T-helper 2 cell treated with Interferon-gamma antibody and Interleukin-4, amounts not matched to agents 5 μg/mL and 100 μg/mL, for 36 hours (primary cell): ENCODE measurements at regions not wholly inside any gene's neighbourhood (a gene's known extent, or its start where the extent isn't known, plus 50 kb on each side); places are given as distances from the start of the nearest gene placed in this dataset.

Source experiments
- DNase-seq: peaks from one replicate; pipeline ENCODE4 v3.0.0; 2021; ENCODE audit warnings: low spot score
- H3K27ac Mint-ChIP-seq: one replicate; pipeline ENCODE4 v1.8.0; 2021; ENCODE audit warnings: mild to moderate bottlenecking, mixed read lengths
- H3K27me3 Mint-ChIP-seq: one replicate; pipeline ENCODE4 v1.8.0; 2021; ENCODE audit warnings: low read depth, mixed read lengths
- H3K36me3 Mint-ChIP-seq: one replicate; pipeline ENCODE4 v1.8.0; 2021; ENCODE audit warnings: low read depth, mixed read lengths
- H3K4me1 Mint-ChIP-seq: one replicate; pipeline ENCODE4 v1.8.0; 2021; ENCODE audit warnings: low read depth, mixed read lengths
- H3K4me3 Mint-ChIP-seq: one replicate; pipeline ENCODE4 v1.8.0; 2022; ENCODE audit warnings: mild to moderate bottlenecking, moderate library complexity, mixed read lengths
- H3K9me3 Mint-ChIP-seq: one replicate; pipeline ENCODE4 v1.8.0; 2021; ENCODE audit warnings: mixed read lengths

DNA sequence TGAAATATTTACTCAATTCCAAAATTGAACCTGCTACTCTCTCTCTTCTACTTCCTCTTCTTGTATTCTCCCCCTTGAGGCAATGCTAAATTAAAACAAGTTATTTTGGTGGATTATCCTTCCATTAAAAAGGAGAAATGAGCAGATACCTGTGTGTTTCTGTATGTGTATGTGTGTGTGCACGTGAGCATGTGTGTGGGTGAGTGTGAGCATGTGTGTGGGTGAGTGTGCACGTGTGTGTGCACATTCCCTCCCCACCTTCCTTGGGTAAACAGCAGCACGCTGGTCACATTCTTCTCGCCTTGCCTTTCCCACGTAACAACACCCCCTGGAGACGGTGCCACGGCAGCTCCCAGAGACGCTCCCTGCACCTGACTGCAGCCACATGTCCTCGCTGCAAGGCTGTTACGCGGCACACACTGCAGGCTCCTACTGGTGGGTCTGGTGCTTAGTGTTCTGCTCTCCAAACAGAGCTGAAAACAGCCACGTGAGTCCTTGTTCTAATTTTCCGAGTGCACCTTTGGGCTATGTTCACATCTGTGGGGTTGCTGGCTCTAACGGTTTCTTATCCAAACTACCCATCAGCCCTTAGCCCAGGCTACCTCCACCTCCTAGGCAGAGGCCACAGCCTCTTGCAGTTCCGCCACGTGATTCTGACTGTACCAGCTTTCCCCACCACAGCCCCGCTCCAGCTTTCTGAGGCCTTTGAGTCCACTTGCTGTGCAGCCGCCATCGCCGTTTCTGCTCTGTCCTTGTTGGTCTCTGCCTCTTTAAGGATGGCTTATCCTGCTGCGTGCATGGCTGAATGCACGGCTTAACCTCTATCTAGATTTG, 123.4 kb downstream of the CTTN start:
- Mint-ChIP-seq H3K9me3 (no peaks in the 10 kb centered on the region), H3K27me3 (peaks cover 20% of the 10 kb centered on the region), H3K27ac (no peak overlapping the region), H3K4me1 (no peaks in the 10 kb centered on the region), H3K4me3 (no peak overlapping the region), H3K36me3 (no peaks in the 10 kb centered on the region)
- DNase-seq = no peak

DNA sequence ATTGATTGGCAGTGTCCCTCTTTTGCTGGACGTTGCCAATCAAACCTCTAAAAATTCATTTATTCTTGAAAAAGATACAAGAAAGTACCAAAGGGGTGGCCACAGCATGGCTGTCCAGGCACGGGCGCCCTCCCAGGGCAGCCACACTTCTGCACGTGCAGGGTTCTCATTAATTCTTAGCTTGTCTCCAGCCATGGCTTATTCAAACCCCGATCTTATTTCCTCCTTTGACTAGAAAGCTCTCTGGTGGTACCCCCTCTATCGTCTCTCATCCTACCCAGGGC, 123.9 kb downstream of the CTTN start:
- DNase-seq = no peak
- Mint-ChIP-seq H3K27ac (no peak overlapping the region), H3K4me3 (no peak overlapping the region), H3K4me1 (no peaks in the 10 kb centered on the region), H3K36me3 (no peaks in the 10 kb centered on the region), H3K27me3 (peaks cover 20% of the 10 kb centered on the region), H3K9me3 (no peaks in the 10 kb centered on the region)

DNA sequence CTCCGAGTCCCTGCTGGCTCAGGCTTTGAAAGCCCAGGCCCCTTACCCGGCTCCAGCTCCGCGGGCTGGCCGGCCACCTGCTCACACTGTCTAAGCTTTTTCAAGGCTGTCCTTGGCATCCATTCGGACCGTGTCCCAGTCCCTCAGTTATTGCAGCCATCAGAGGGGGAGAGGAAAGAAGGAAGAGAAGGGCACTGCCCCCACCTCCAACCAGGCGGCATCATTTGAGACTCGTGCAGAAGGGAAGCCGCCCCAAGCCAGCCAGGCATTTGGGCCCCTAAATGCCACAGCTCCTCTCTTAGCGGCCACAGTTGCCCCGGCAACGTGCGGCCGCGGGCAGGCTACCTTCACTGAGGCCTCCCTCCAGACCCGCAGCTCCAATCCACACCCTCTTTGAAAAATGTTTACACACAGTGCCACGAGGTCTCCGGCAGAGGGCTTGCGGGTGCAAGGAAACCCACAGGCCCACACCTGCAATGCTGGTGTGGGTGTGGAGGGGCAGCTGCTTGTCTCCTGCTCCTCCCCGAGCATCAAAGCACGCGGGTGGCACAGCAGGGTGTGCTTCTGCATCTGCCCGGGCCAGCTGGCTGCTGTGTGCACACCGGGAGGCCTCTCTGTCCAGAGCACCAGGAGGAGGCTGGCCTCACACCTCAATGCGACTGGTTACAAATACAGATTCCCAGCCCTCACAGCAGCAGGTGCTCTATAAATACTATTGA, 124.4 kb downstream of the CTTN start:
- no peaks in the 10 kb centered on the region for H3K36me3 Mint-ChIP-seq
- no peaks in the 10 kb centered on the region for H3K4me1 Mint-ChIP-seq
- H3K9me3 Mint-ChIP-seq = no peaks in the 10 kb centered on the region
- no peak overlapping the region for H3K4me3 Mint-ChIP-seq
- no peak overlapping the region for H3K27ac Mint-ChIP-seq
- DNase-seq = no peak
- peaks cover 20% of the 10 kb centered on the region for H3K27me3 Mint-ChIP-seq

DNA sequence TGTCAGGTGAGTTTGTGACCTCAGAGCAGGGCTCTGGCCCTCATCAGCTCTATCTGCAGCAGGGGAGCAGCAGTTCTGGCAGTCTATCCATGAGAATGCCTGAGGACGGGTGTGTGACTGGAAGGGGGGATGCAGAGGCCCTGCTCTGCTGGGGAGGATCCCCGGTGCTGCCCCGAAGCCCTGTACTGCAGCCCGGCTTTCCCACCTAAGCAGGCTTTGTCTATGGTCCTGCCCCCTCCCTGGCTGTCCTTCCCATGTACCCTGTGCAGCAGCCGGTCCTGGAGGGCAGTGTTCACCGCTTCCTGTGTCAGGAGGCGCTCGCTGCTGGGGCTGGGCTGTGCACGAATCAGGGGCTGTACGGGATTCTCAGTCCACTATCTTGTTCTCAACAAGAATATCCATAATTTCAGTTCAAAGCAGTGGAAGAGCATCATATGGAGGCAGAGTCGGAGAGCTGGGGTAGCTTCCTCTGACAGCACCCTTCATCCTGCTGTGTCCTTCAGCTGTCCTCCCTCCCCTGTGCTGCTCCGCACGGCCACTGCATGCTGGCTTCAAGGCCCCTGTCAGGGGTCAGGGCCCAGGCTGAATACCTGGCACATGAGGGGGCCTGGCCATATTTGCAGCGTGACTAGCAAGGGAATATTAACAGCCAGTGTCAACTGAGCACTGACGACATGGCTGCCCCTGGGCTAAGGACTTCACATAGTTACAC, 125.2 kb downstream of the CTTN start:
- no peaks in the 10 kb centered on the region for H3K4me1 Mint-ChIP-seq
- peaks cover 20% of the 10 kb centered on the region for H3K27me3 Mint-ChIP-seq
- no peak overlapping the region for H3K27ac Mint-ChIP-seq
- no peaks in the 10 kb centered on the region for H3K9me3 Mint-ChIP-seq
- H3K36me3 Mint-ChIP-seq = no peaks in the 10 kb centered on the region
- no peak for DNase-seq
- H3K4me3 Mint-ChIP-seq = no peak overlapping the region

DNA sequence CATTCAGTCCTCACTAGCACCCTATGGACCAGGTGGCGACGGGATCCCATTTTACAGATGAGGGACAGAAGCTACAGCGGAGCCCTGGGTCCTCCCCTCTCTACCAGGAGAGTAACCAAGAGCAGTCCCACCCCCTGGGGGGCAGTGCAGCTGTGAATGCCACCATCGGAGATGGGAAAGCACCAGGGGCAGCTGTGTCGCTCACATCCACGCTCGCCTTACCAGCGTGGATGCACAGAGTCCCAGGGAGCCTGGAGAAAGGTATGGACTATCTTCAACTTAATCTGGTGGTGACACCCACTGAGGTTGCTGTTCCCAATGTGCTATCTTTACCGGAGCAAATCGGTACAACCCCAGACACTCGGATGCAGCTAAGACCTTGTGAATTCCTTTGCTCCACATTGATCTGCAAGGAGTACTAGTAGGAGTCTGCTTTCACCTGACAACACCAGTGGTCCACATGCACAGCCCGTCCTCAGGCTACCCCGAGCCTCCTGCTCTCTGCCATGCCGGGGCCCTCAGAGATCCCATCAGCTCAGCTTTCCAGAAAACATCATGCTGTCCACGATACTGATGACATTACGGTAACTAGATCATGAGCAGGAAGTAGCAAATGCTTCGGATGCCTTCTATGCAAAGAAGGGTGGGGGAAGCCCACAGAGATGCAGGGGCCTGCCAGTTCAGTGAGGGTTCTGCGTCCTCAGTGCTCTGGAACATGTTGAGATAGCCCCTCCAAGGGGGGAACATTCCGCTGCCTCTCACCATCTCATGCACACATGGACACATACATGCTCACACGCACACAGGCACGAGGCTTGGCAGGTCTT, 126.0 kb downstream of the CTTN start:
- Mint-ChIP-seq H3K36me3 (no peaks in the 10 kb centered on the region), H3K27ac (no peak overlapping the region), H3K27me3 (peaks cover 20% of the 10 kb centered on the region), H3K4me1 (no peaks in the 10 kb centered on the region), H3K9me3 (no peaks in the 10 kb centered on the region), H3K4me3 (no peak overlapping the region)
- no peak for DNase-seq

DNA sequence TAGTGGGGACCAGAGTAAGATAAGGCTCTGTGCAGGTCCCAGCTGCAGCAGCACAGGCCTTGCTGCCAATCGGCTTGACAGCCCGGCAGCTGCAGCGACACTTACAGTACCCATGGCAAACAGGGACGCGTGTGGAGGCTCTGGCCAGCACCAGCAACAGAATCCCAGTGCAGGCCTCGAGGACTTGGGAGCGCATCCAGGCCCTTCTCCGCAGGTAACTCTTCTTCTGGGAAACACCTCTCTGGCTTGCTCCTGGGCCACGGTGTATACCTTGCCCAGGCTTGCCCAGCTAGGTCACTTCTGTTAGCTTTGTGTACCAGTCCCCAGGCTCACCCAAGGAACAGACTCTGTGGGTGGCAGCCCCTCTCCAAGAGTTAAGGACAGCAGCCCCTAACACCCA, 126.7 kb downstream of the CTTN start:
- no peak overlapping the region for H3K4me3 Mint-ChIP-seq
- peaks cover 20% of the 10 kb centered on the region for H3K27me3 Mint-ChIP-seq
- H3K9me3 Mint-ChIP-seq = peaks cover 4% of the 10 kb centered on the region
- no peaks in the 10 kb centered on the region for H3K36me3 Mint-ChIP-seq
- H3K4me1 Mint-ChIP-seq = no peaks in the 10 kb centered on the region
- no peak for DNase-seq
- no peak overlapping the region for H3K27ac Mint-ChIP-seq

DNA sequence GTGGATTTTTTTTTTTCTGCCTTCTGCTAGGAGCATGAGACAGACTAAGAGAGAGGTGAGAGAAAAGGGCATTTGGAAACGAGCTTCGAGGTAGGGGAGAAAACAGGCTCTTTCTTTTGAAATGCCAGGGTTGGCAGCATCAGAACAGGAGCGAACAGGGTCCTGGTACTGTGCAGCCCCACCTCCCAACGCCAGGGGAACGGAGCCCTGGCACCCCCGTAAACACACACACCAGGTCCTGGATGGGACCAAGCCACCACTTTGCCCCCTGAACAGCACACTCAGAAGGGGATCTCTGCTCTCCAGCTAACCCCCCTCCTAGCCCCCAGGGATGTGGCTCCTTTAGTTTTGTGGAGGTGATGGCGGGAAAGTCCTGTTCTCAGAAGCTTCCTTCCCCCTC, 127.1 kb downstream of the CTTN start:
- H3K4me1 Mint-ChIP-seq = no peaks in the 10 kb centered on the region
- H3K4me3 Mint-ChIP-seq = no peak overlapping the region
- H3K9me3 Mint-ChIP-seq = peaks cover 5% of the 10 kb centered on the region
- H3K36me3 Mint-ChIP-seq = no peaks in the 10 kb centered on the region
- H3K27me3 Mint-ChIP-seq = peaks cover 20% of the 10 kb centered on the region
- no peak for DNase-seq
- no peak overlapping the region for H3K27ac Mint-ChIP-seq

DNA sequence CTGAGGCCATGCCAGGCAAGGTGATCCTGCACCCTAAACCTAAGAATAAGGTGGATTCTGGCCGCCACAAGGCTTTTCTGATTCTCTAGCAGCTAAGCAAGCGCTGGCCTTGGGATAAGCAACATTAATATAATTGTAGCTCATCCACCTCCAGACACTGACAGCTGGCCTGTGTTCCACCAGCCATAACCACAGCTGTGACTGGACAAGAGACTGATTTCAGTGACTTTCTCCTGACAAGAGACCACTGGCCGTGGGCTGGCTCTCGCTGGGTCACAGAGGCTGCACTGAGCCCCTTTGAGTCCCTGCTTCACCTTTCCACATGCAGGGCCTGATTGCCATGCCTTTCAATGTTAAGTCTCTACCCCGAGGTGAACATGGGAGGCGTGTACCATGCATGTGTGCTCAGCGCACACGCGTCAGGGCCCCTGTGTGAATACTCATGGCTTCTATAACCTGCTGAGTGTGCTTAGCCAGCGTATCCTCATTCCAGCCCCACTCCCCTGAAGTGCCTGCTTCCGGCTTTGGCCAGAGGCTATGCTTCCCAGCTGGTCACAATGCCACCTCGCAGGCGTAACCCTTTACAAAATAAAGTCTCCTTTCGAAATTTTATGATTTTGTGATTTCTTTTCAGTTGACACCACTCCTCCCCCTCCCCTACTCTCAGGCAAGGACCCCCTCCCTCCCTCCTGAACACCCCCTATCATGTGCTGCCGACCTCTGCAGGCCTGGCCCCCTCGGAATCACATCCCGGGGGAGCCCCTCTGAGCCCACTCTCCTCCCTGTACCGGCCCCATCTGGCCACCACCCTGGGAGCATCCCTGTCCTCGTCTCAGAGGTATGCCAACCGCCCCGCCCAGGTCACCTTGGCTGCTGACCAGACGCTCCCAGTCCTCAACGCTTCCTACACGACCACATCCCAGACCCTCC, 128.1 kb downstream of the CTTN start:
- H3K9me3 Mint-ChIP-seq = peaks cover 7% of the 10 kb centered on the region
- H3K36me3 Mint-ChIP-seq = no peaks in the 10 kb centered on the region
- no peak overlapping the region for H3K4me3 Mint-ChIP-seq
- H3K4me1 Mint-ChIP-seq = no peaks in the 10 kb centered on the region
- DNase-seq = no peak
- peaks cover 11% of the 10 kb centered on the region for H3K27me3 Mint-ChIP-seq
- H3K27ac Mint-ChIP-seq = no peak overlapping the region

DNA sequence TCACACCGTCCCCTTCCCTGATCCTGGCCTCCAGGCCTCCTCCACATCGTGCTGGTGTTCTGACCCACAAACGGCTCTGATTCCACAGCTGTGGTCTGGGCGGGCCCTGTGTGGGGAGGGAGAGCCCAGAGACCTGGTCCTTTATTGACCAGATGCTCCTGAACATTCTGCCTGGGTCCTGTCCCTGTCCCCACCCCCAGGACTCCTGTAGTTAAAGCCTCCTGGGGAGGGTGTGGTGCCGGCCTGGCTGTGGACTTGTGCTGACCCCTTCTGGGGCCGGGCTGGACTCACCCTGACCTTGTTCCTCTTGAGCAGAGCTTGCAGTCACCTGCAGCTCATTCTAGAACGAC, 128.7 kb downstream of the CTTN start:
- Mint-ChIP-seq H3K4me3 (no peak overlapping the region), H3K9me3 (peaks cover 7% of the 10 kb centered on the region), H3K36me3 (no peaks in the 10 kb centered on the region), H3K4me1 (no peaks in the 10 kb centered on the region), H3K27ac (no peak overlapping the region), H3K27me3 (peaks cover 6% of the 10 kb centered on the region)
- no peak for DNase-seq

DNA sequence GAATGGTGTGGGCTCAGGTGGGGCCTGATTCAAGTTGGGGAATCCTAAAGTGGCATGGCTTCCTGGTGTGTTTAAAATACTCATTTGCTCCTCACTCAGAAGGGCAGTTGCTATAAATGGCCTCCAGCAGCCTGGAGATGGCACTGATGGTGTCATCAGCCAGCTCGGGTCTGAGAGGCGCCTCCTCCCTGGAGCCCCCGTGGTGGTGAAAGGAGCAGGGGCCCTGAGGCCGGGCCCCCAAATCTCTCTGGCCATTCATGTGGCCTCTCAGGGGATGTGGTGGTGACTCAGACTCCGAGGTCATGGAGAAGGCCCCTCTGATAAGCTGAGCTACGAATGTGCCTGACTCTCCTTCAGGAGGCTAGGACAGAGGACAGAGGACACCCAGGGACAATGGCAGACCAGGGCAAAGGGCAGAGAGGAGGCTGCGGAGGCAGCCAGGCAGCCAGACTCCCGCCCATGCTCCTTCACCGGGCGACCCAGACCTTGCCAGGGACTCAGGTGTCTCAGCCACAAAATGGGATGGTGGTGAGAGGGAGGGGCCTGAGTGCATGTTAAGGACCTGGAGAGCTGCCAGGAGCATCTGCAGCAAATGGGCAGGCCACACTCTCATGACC, 129.2 kb downstream of the CTTN start:
- H3K4me3 Mint-ChIP-seq = no peak overlapping the region
- no peak overlapping the region for H3K27ac Mint-ChIP-seq
- no peaks in the 10 kb centered on the region for H3K4me1 Mint-ChIP-seq
- H3K36me3 Mint-ChIP-seq = no peaks in the 10 kb centered on the region
- H3K27me3 Mint-ChIP-seq = peaks cover 3% of the 10 kb centered on the region
- H3K9me3 Mint-ChIP-seq = peaks cover 7% of the 10 kb centered on the region
- DNase-seq = no peak

DNA sequence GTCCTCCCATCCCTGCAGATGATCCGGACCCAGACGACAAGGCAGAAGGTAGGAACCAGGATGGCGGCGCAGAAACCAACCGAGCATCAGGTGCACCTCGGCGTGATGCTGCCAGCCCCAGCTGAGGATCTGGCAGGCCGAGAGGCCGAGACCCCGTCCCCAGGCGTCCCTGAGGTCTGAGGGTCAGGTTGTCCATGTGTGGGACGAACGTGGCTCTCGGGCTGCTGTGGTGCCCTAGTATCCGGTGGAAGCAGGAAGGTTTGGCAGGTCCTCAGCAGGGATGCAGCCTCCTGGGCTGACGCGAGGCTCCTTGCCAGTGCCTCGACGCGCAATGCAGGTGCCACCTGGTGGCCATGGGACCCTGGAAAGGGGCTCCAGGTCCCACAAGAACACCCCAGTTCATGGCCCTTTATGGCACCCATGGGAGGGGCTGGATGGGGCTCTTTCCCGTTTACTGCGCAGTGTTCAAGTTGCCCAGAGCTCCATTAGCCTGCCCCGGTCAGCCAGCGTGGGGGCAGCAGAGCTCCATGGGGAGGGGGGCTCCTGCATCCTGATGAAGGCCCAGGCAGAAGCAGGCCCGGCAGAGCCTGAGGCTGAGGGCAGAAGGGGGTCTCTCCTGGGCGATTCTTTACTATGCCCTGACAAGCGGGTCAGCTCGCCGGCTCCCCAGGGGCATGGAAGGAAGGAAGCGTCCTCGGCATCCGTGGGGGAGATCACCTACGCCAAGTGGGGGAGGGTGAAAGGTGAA, 129.9 kb downstream of the CTTN start:
- Mint-ChIP-seq H3K27me3 (no peaks in the 10 kb centered on the region), H3K9me3 (peaks cover 7% of the 10 kb centered on the region), H3K27ac (no peak overlapping the region), H3K4me1 (no peaks in the 10 kb centered on the region), H3K4me3 (no peak overlapping the region), H3K36me3 (no peaks in the 10 kb centered on the region)
- no peak for DNase-seq

DNA sequence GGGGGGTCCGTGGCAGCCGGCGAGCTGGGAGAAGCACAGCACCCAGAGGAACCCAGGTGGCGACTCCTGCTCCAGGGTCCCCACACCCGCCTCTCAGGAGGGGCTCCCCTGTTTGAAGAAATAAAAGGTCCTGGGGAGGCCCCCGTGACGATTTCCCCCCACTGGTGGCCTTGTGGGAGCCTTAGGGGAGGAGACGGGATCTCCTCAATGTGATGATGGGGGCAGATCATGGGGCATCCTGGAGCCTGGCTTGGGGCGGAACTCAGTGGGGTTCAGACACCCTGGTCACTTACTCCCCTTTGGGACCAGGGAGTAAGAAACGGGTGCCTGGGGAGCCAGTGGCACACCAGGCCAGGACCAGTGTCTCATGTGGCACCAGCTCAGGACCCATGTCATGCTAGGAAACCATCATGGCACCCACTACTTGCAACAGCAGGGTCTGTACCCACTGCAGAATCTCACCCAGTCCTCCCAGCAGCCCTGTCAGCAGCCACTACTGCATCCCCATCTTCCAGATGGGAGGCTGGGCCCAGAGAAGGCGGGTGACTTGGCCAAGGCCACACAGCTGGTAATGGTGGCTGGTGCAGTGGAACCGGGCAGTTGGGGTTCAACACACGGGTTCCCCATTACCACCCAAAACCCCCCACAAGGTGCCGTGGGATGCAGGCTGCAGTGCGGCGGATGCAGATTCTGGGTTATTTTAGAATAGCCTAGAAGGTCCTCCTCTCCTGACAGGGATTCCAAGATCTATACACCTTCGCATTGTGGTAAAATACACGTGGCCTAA, 130.7 kb downstream of the CTTN start:
- Mint-ChIP-seq H3K4me1 (no peaks in the 10 kb centered on the region), H3K9me3 (peaks cover 14% of the 10 kb centered on the region), H3K27me3 (no peaks in the 10 kb centered on the region), H3K4me3 (no peak overlapping the region), H3K36me3 (no peaks in the 10 kb centered on the region), H3K27ac (no peak overlapping the region)
- DNase-seq = no peak
